ENCODE measurements at regions not wholly inside any gene's neighbourhood (a gene's known extent, or its start where the extent isn't known, plus 50 kb on each side); places are given as distances from the start of the nearest gene placed in this dataset.
A peak's percentile ranks its signal among the peaks of the same experiment; 100 is the strongest.

DNA sequence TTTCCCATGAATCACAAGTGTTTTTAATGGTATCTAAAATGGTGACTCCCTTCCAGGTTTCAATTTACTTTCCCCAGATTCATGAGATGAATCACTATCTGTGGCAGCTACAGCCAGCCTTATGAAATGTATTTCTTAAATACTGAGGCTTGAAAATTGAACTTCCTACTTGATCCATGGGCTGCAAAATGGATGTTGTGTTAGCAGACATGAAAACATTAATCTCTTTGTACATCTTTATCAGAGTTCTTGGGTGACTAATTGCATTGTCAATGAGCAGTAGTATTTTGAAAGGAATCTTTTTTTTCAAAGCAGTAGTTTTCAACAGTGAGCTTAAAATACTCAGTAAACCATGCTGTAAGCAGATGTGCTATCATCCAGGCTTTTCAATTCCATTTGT, 250.8 kb downstream of the SLC6A15 start:
- no peak overlapping the region for H3K56ac ChIP-seq (ENCODE audit: extremely low read depth, insufficient read depth, low read length)
- intact Hi-C loops (cut with micrococcal nuclease) (no loop called here), in situ Hi-C loops (cut with MboI; ENCODE audit: low sequenced_read_pairs) (no loop called here), dilution Hi-C loops (cut with HindIII; ENCODE audit: low sequenced_read_pairs, unreplicated experiment) (no loop called here)
- no TSS peak for BruUV-seq (replicated peaks)
- no peak overlapping the region for H3K4ac ChIP-seq (ENCODE audit: low read depth, low read length)
- no peaks in the 10 kb centered on the region for H3K9me3 ChIP-seq (ENCODE audit: control insufficient read depth, insufficient read depth, low read length)
- H2AK5ac ChIP-seq (ENCODE audit: low read depth, low read length): no peak overlapping the region
- TF ChIP-seq FOS (IDR thresholded peaks at IDR 0.05; ENCODE audit: low read depth, low read length): no peak
- TF ChIP-seq MAZ (IDR thresholded peaks at IDR 0.05; ENCODE audit: borderline replicate concordance, low read depth, low read length): no peak
- no peak for TF ChIP-seq NFE2L2 (IDR thresholded peaks at IDR 0.05; ENCODE audit: low read depth, low read length)
- TF ChIP-seq, protein P1, sequence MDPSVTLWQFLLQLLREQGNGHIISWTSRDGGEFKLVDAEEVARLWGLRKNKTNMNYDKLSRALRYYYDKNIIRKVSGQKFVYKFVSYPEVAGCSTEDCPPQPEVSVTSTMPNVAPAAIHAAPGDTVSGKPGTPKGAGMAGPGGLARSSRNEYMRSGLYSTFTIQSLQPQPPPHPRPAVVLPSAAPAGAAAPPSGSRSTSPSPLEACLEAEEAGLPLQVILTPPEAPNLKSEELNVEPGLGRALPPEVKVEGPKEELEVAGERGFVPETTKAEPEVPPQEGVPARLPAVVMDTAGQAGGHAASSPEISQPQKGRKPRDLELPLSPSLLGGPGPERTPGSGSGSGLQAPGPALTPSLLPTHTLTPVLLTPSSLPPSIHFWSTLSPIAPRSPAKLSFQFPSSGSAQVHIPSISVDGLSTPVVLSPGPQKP (IDR thresholded peaks at IDR 0.05; ENCODE audit: borderline replicate concordance, low read depth, low read length): no peak
- TF ChIP-seq RAD21 (IDR thresholded peaks at IDR 0.05; ENCODE audit: low read length): no peak
- TF ChIP-seq, protein P2, sequence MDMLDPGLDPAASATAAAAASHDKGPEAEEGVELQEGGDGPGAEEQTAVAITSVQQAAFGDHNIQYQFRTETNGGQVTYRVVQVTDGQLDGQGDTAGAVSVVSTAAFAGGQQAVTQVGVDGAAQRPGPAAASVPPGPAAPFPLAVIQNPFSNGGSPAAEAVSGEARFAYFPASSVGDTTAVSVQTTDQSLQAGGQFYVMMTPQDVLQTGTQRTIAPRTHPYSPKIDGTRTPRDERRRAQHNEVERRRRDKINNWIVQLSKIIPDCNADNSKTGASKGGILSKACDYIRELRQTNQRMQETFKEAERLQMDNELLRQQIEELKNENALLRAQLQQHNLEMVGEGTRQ (IDR thresholded peaks at IDR 0.05; ENCODE audit: low read depth, low read length): no peak
- no peak for TF ChIP-seq BHLHE40 (IDR thresholded peaks at IDR 0.05; ENCODE audit: low read depth, low read length)
- TF ChIP-seq MAFK (IDR thresholded peaks at IDR 0.05; ENCODE audit: low read depth, low read length): no peak
- TF ChIP-seq CEBPB (IDR thresholded peaks at IDR 0.05; ENCODE audit: low read depth, low read length): no peak
- TF ChIP-seq SMC3 (IDR thresholded peaks at IDR 0.05; ENCODE audit: low read depth, low read length): no peak
- no peak for TF ChIP-seq CHD1 (IDR thresholded peaks at IDR 0.05; ENCODE audit: low read depth, low read length)
- TF ChIP-seq, protein P3, sequence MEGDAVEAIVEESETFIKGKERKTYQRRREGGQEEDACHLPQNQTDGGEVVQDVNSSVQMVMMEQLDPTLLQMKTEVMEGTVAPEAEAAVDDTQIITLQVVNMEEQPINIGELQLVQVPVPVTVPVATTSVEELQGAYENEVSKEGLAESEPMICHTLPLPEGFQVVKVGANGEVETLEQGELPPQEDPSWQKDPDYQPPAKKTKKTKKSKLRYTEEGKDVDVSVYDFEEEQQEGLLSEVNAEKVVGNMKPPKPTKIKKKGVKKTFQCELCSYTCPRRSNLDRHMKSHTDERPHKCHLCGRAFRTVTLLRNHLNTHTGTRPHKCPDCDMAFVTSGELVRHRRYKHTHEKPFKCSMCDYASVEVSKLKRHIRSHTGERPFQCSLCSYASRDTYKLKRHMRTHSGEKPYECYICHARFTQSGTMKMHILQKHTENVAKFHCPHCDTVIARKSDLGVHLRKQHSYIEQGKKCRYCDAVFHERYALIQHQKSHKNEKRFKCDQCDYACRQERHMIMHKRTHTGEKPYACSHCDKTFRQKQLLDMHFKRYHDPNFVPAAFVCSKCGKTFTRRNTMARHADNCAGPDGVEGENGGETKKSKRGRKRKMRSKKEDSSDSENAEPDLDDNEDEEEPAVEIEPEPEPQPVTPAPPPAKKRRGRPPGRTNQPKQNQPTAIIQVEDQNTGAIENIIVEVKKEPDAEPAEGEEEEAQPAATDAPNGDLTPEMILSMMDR (conservative IDR thresholded peaks at IDR 0.05; ENCODE audit: low read depth, low read length): no peak
- TF ChIP-seq RFX5 (IDR thresholded peaks at IDR 0.05; ENCODE audit: low read depth, low read length): no peak
- no peak for TF ChIP-seq RCOR1 (IDR thresholded peaks at IDR 0.05; ENCODE audit: insufficient replicate concordance, low read length)
- TF ChIP-seq MXI1 (IDR thresholded peaks at IDR 0.05; ENCODE audit: borderline replicate concordance, low read depth, low read length): no peak
- TF ChIP-seq POLR2A (IDR thresholded peaks at IDR 0.05; ENCODE audit: low read depth, low read length): no peak
- ChIA-PET CTCF (interaction anchor here (1.2 kb wide), 1 partner anchor 15 kb away, joined by 3 read pairs; no protein-coding TSS in a partner anchor), POLR2A (ENCODE audit: unreplicated experiment) (no interaction called here)
- H2BK120ac ChIP-seq (ENCODE audit: low read depth, low read length): no peak overlapping the region
- no peaks in the 10 kb centered on the region for H4K20me1 ChIP-seq (ENCODE audit: insufficient read depth, low read length)
- no peak overlapping the region for H4K91ac ChIP-seq (ENCODE audit: insufficient read depth, low read depth, low read length)
- H3K4me2 ChIP-seq (ENCODE audit: low read depth, low read length): no peak overlapping the region
- H4K5ac ChIP-seq (ENCODE audit: low read depth, low read length): no peak overlapping the region
- no peak overlapping the region for H3K9ac ChIP-seq (ENCODE audit: low read depth, low read length)
- H3K18ac ChIP-seq (ENCODE audit: low read depth, low read length): no peak overlapping the region
- DNase-seq: peak; percentile 34
- H2BK5ac ChIP-seq (ENCODE audit: low read depth, low read length, poor library complexity, severe bottlenecking): no peak overlapping the region
- H3K79me1 ChIP-seq (ENCODE audit: low read depth in 1 of 2, low read length in 2 of 2): no peaks in the 10 kb centered on the region
- no peak overlapping the region for H2BK20ac ChIP-seq (ENCODE audit: low read depth, low read length)
- H3K14ac ChIP-seq (replicated peaks; ENCODE audit: low read depth, low read length): no peak overlapping the region
- no peak overlapping the region for H2AFZ ChIP-seq (replicated peaks; ENCODE audit: low read length, poor library complexity)
- no peak overlapping the region for H3K27ac ChIP-seq (ENCODE audit: insufficient read depth, low read length)
- H4K8ac ChIP-seq (ENCODE audit: low read depth in 2 of 2, low read length in 2 of 2): no peak overlapping the region
- H3K4me3 ChIP-seq (ENCODE audit: insufficient read depth, low read depth, low read length): no peak overlapping the region
- no peaks in the 10 kb centered on the region for H3K4me1 ChIP-seq (ENCODE audit: control insufficient read depth, insufficient read depth, low read length)
- peak; percentile 48 for ATAC-seq (ENCODE audit: low read depth)
- H3K36me3 ChIP-seq (ENCODE audit: control insufficient read depth, insufficient read depth, low read length): no peaks in the 10 kb centered on the region
- H3K9me1 ChIP-seq (ENCODE audit: insufficient read depth, low read length): no peaks in the 10 kb centered on the region
- no peaks in the 10 kb centered on the region for H3K27me3 ChIP-seq (ENCODE audit: control insufficient read depth, insufficient read depth, low read length)
- no peak overlapping the region for H2BK15ac ChIP-seq (ENCODE audit: low read depth, low read length)
- H2AK9ac ChIP-seq (replicated peaks; ENCODE audit: low read depth, low read length, poor library complexity): no peak overlapping the region
- no peak overlapping the region for H3K23ac ChIP-seq (ENCODE audit: low read depth, low read length)

Measured in IMR-90 (cell line).